DND-41 (cell line): ENCODE measurements at regions not wholly inside any gene's neighbourhood (a gene's known extent, or its start where the extent isn't known, plus 50 kb on each side); places are given as distances from the start of the nearest gene placed in this dataset.

ENCODE experiments used
- CTCF ChIP-seq: IDR thresholded peaks from 2 replicates; pipeline ENCODE4 v1.5.1; 2012; ENCODE audit warnings: borderline replicate concordance, low read length, moderate library complexity, mild to moderate bottlenecking; ENCODE audit not compliant: poor library complexity, severe bottlenecking; ENCODE audit errors: extremely low read depth
- EZH2 ChIP-seq: IDR thresholded peaks from 3 replicates; pipeline ENCODE4 v1.6.1; 2012; ENCODE audit warnings: borderline replicate concordance, low read depth, mild to moderate bottlenecking, moderate library complexity, low read length, inconsistent platforms; ENCODE audit not compliant: severe bottlenecking

GRCh38 chr21:41677671-41678015 is 89.2 kb downstream of the RIPK4 start:
- TF ChIP-seq CTCF (no peak), EZH2 (no peak)
